GM23338 (cell line): ENCODE measurements at regions not wholly inside any gene's neighbourhood (a gene's known extent, or its start where the extent isn't known, plus 50 kb on each side); places are given as distances from the start of the nearest gene placed in this dataset.

Source experiments
- EZH2 ChIP-seq: fragments of 200-600 bp; sonication (generic); IDR thresholded peaks from one replicate; pipeline ENCODE4 v1.8.0; 2017; ENCODE audit warnings: antibody characterized with exemption, mild to moderate bottlenecking, low read depth; ENCODE audit not compliant: unreplicated experiment
- EZH2phosphoT487 ChIP-seq: fragments of 200-600 bp; sonication (generic); IDR thresholded peaks from one replicate; pipeline ENCODE4 v1.8.1; 2018; ENCODE audit warnings: antibody characterized with exemption; ENCODE audit not compliant: unreplicated experiment
- JUNB ChIP-seq: IDR thresholded peaks from one replicate; pipeline ENCODE4 v1.6.1; 2016; ENCODE audit warnings: antibody characterized with exemption; ENCODE audit not compliant: unreplicated experiment
- NANOG ChIP-seq: IDR thresholded peaks from 2 replicates; pipeline ENCODE4 v1.6.1; 2016; ENCODE audit warnings: antibody characterized with exemption, borderline replicate concordance
- POLR2AphosphoS5 ChIP-seq: IDR thresholded peaks from 2 replicates; pipeline ENCODE4 v1.6.1; 2016; ENCODE audit warnings: antibody characterized with exemption, low read depth
- ZNF114 ChIP-seq: fragments of 250-450 bp; sonication (Bioruptor Pico); IDR thresholded peaks from 2 replicates; pipeline ENCODE4 v1.5.0; 2020; ENCODE audit warnings: mild to moderate bottlenecking, moderate library complexity
- ZNF331 ChIP-seq: fragments of 250-450 bp; sonication (Bioruptor Pico); IDR thresholded peaks from 2 replicates; pipeline ENCODE4 v1.5.0; 2020; ENCODE audit warnings: low read depth, mild to moderate bottlenecking, moderate library complexity
- TF ChIP-seq, protein P1 (sequence below): fragments of 250-450 bp; sonication (Bioruptor Pico); IDR thresholded peaks from 2 replicates; pipeline ENCODE4 v1.5.0; 2020; ENCODE audit warnings: mild to moderate bottlenecking, moderate library complexity
- TF ChIP-seq, protein P2 (sequence below): IDR thresholded peaks from one replicate; pipeline ENCODE4 v1.6.1; 2018; ENCODE audit warnings: antibody characterized with exemption; ENCODE audit not compliant: unreplicated experiment

DNA sequence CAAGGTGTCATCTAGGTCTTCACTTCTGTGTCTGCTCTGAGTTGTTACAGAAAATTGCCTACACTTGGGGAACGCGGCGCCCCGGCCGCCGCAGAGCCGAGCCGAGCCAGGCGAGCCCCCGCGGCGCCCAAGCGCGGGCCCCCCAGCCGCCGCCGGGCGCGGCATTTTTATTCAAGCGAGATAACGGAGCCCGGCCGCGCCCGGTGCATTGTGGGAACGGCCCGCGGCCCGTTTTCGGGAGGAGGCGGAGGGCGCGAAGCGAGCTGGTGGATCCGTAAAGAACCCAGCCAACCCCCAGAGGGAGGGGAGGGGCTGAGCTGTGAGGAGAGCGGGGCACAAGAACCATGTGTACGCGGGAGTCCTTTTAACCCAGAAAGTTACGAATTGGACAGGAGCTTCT is 191.8 kb downstream of the FTCDNL1 start (continued):
- TF ChIP-seq, protein P1, sequence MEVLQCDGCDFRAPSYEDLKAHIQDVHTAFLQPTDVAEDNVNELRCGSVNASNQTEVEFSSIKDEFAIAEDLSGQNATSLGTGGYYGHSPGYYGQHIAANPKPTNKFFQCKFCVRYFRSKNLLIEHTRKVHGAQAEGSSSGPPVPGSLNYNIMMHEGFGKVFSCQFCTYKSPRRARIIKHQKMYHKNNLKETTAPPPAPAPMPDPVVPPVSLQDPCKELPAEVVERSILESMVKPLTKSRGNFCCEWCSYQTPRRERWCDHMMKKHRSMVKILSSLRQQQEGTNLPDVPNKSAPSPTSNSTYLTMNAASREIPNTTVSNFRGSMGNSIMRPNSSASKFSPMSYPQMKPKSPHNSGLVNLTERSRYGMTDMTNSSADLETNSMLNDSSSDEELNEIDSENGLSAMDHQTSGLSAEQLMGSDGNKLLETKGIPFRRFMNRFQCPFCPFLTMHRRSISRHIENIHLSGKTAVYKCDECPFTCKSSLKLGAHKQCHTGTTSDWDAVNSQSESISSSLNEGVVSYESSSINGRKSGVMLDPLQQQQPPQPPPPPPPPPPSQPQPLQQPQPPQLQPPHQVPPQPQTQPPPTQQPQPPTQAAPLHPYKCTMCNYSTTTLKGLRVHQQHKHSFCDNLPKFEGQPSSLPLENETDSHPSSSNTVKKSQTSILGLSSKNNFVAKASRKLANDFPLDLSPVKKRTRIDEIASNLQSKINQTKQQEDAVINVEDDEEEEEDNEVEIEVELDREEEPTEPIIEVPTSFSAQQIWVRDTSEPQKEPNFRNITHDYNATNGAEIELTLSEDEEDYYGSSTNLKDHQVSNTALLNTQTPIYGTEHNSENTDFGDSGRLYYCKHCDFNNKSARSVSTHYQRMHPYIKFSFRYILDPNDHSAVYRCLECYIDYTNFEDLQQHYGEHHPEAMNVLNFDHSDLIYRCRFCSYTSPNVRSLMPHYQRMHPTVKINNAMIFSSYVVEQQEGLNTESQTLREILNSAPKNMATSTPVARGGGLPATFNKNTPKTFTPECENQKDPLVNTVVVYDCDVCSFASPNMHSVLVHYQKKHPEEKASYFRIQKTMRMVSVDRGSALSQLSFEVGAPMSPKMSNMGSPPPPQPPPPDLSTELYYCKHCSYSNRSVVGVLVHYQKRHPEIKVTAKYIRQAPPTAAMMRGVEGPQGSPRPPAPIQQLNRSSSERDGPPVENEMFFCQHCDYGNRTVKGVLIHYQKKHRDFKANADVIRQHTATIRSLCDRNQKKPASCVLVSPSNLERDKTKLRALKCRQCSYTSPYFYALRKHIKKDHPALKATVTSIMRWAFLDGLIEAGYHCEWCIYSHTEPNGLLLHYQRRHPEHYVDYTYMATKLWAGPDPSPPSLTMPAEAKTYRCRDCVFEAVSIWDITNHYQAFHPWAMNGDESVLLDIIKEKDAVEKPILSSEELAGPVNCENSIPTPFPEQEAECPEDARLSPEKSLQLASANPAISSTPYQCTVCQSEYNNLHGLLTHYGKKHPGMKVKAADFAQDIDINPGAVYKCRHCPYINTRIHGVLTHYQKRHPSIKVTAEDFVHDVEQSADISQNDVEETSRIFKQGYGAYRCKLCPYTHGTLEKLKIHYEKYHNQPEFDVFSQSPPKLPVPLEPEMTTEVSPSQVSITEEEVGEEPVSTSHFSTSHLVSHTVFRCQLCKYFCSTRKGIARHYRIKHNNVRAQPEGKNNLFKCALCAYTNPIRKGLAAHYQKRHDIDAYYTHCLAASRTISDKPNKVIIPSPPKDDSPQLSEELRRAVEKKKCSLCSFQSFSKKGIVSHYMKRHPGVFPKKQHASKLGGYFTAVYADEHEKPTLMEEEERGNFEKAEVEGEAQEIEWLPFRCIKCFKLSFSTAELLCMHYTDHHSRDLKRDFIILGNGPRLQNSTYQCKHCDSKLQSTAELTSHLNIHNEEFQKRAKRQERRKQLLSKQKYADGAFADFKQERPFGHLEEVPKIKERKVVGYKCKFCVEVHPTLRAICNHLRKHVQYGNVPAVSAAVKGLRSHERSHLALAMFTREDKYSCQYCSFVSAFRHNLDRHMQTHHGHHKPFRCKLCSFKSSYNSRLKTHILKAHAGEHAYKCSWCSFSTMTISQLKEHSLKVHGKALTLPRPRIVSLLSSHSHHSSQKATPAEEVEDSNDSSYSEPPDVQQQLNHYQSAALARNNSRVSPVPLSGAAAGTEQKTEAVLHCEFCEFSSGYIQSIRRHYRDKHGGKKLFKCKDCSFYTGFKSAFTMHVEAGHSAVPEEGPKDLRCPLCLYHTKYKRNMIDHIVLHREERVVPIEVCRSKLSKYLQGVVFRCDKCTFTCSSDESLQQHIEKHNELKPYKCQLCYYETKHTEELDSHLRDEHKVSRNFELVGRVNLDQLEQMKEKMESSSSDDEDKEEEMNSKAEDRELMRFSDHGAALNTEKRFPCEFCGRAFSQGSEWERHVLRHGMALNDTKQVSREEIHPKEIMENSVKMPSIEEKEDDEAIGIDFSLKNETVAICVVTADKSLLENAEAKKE (CRISPR knock-in tag) = no peak
- TF ChIP-seq POLR2AphosphoS5 (no peak), EZH2phosphoT487 (no peak), ZNF114 (CRISPR knock-in tag) (no peak), NANOG (no peak), JUNB (no peak), ZNF331 (CRISPR knock-in tag) (no peak), EZH2 (no peak)
- TF ChIP-seq, protein P2, sequence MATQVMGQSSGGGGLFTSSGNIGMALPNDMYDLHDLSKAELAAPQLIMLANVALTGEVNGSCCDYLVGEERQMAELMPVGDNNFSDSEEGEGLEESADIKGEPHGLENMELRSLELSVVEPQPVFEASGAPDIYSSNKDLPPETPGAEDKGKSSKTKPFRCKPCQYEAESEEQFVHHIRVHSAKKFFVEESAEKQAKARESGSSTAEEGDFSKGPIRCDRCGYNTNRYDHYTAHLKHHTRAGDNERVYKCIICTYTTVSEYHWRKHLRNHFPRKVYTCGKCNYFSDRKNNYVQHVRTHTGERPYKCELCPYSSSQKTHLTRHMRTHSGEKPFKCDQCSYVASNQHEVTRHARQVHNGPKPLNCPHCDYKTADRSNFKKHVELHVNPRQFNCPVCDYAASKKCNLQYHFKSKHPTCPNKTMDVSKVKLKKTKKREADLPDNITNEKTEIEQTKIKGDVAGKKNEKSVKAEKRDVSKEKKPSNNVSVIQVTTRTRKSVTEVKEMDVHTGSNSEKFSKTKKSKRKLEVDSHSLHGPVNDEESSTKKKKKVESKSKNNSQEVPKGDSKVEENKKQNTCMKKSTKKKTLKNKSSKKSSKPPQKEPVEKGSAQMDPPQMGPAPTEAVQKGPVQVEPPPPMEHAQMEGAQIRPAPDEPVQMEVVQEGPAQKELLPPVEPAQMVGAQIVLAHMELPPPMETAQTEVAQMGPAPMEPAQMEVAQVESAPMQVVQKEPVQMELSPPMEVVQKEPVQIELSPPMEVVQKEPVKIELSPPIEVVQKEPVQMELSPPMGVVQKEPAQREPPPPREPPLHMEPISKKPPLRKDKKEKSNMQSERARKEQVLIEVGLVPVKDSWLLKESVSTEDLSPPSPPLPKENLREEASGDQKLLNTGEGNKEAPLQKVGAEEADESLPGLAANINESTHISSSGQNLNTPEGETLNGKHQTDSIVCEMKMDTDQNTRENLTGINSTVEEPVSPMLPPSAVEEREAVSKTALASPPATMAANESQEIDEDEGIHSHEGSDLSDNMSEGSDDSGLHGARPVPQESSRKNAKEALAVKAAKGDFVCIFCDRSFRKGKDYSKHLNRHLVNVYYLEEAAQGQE = no peak
